C4-2B (cell line): ENCODE measurements at regions not wholly inside any gene's neighbourhood (a gene's known extent, or its start where the extent isn't known, plus 50 kb on each side); places are given as distances from the start of the nearest gene placed in this dataset.

Experiments used
- H3K27ac ChIP-seq: fragments of 450-650 bp; 2 replicates; pipeline ENCODE4 v1.5.1; 2017
- CTCF ChIP-seq: fragments of 450-650 bp; conservative IDR thresholded peaks from 2 replicates; pipeline ENCODE4 v1.5.1; 2017; ENCODE audit warnings: mild to moderate bottlenecking
- ZFX ChIP-seq: fragments of 450-650 bp; IDR thresholded peaks from 2 replicates; pipeline ENCODE4 v1.6.1; 2017

DNA sequence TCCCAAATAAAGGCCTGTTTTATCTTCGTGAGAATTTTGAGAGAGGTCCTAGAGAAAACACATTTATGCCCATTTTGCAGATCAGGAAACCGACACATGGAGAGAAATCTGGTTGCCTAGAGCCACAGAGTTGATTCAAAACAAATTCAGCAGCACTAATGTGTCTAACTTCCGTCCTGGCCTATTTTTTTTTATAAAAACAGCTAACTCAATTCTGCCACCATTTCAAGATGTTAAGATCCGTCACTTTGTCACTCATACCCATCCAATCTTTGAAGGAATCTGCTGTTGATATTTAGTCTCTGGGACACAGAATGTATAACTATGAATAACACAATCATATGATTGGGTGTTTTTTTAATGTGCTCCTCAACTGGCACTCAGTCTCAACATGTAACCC, 611.1 kb upstream of the ARID1B start:
- TF ChIP-seq ZFX, result no peak
- TF ChIP-seq CTCF, result no peak
- H3K27ac ChIP-seq, result no peak overlapping the region

DNA sequence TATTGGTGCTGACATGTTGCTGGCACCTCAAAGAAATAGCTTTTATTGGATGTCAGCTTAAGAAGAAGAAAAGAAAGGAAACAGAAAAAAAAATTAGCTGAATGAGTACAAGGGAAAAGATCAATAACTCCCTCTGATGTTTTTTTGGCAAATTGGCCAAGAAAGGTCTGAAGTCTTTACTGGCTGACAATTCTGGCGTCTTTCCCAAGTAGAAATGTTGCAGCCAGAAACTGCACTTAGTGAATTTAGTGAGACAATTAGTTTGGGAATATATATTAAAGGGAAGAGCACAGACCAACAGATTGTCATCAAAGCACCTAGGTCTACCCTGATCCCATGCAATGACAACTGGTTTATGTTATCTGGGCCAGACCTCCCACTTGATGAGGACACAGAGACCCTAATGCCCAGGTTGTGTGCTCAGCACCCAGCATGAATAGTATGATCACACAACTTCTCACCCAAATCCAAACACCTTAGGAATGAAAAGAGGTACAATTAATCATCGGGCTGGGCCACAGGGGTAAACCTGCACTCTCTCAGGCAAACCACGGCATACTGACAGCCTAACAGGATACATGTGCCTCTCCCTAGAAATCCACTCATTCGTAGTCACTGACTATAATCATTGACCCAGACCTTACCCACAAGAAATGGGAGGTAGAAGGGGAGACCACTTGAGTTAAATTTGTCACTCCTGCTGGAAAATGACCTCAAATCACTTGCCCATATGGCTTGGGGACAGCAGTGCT, 612.3 kb upstream of the ARID1B start:
- H3K27ac ChIP-seq, result no peak overlapping the region
- TF ChIP-seq ZFX (no peak), CTCF (no peak)

- no peak overlapping the region for H3K27ac ChIP-seq
- TF ChIP-seq CTCF, result no peak
- no peak for TF ChIP-seq ZFX
These were observed 613.9 kb upstream of the ARID1B start for GRCh38 chr6:156163311-156163710.

- TF ChIP-seq CTCF (no peak), ZFX (no peak)
These were observed 615.7 kb upstream of the ARID1B start for GRCh38 chr6:156161471-156161870.

GRCh38 chr6:156160795-156161165, 616.4 kb upstream of the ARID1B start:
- H3K27ac ChIP-seq, result no peak overlapping the region
- no peak for TF ChIP-seq ZFX
- TF ChIP-seq CTCF, result no peak

More at GRCh38 chr6:156161471-156161870, 615.7 kb upstream of the ARID1B start:
- H3K27ac ChIP-seq, result no peak overlapping the region

GRCh38 chr6:156160007-156160794, 617.0 kb upstream of the ARID1B start:
- TF ChIP-seq CTCF (no peak), ZFX (no peak)
- H3K27ac ChIP-seq, result no peak overlapping the region

GRCh38 chr6:156154896-156155295, 622.3 kb upstream of the ARID1B start:
- TF ChIP-seq CTCF (no peak), ZFX (no peak)
- no peak overlapping the region for H3K27ac ChIP-seq
